GM12878 (cell line): ENCODE measurements at regions not wholly inside any gene's neighbourhood (a gene's known extent, or its start where the extent isn't known, plus 50 kb on each side); places are given as distances from the start of the nearest gene placed in this dataset.
"Not testable (repeated sequence)": the region's sequence is repeated elsewhere in the genome, so short reads cannot be mapped to it uniquely, and the experiment has no call there.

Source experiments
- ATAC-seq: fragments of 200-7000 bp; cut with Tn5 transposase; 3 replicates; pipeline ENCODE4 v1.9.1; 2020; ENCODE audit warnings: mild to moderate bottlenecking, moderate library complexity
- BruUV-seq: library from RNA; stranded (reverse); fragments of 400-500 nt; replicated peaks from 2 replicates; lab custom pipeline; 2021; lab: Mats Ljungman, UMichigan
- CTCF ChIA-PET: fragments of 300-600 bp; sonication (Branson Sonifier 250); formaldehyde crosslinking; extraction: SDS; loops from one replicate; lab custom pipeline; 2021; ENCODE audit warnings: inconsistent platforms; lab: Yijun Ruan, JAX
- POLR2A ChIA-PET: fragments of 350-600 bp; formaldehyde crosslinking; extraction: SDS; loops from one replicate; lab custom pipeline; 2021; ENCODE audit warnings: inconsistent platforms; lab: Charles Lee
- RAD21 ChIA-PET: fragments of 300-600 bp; sonication (Branson Sonifier 250); formaldehyde crosslinking; loops from one replicate; lab custom pipeline; 2023; ENCODE audit warnings: antibody characterized with exemption; ENCODE audit not compliant: unreplicated experiment; lab: Charles Lee
- SMC1A ChIA-PET: fragments of 300-600 bp; sonication (Branson Sonifier 250); formaldehyde crosslinking; loops from one replicate; lab custom pipeline; 2023; ENCODE audit not compliant: unreplicated experiment, uncharacterized antibody; lab: Charles Lee
- DNase-seq: peaks from one replicate; pipeline ENCODE4 v3.0.0-alpha.2; 2011; ENCODE audit warnings: low read depth, low spot score
- FAIRE-seq: peaks from 3 replicates; lab custom pipeline; 2011; peaks lifted over from hg19 to GRCh38; lab: Jason Lieb, UNC
- H2AFZ ChIP-seq: 2 replicates; pipeline ENCODE4 v1.6.0; 2011; ENCODE audit warnings: low read depth, low read length, control low read depth; ENCODE audit not compliant: control insufficient read depth
- H3K27ac ChIP-seq: 2 replicates; pipeline ENCODE4 v1.5.1; 2011; ENCODE audit warnings: control low read depth; ENCODE audit not compliant: control insufficient read depth, insufficient read depth
- H3K27me3 ChIP-seq, 2 experiments: replicated peaks in 1 of 2; 2 replicates each; pipeline versions ENCODE4 v1.6.0 to v1.6.1; 2011; ENCODE audit warnings: low read length in 1 of 2; ENCODE audit not compliant: control insufficient read depth in 2 of 2, insufficient read depth in 2 of 2
- H3K36me3 ChIP-seq, 2 experiments: 2 replicates each; pipeline ENCODE4 v1.5.1; 2011; ENCODE audit warnings: low read length in 1 of 2; ENCODE audit not compliant: control insufficient read depth in 2 of 2, insufficient read depth in 2 of 2
- H3K4me1 ChIP-seq: 2 replicates; pipeline ENCODE4 v1.6.1; 2011; ENCODE audit warnings: mild to moderate bottlenecking, low read length, moderate library complexity, mixed read lengths; ENCODE audit not compliant: control insufficient read depth, insufficient read depth
- H3K4me2 ChIP-seq: 2 replicates; pipeline ENCODE4 v1.6.0; 2011; ENCODE audit warnings: control low read depth; ENCODE audit not compliant: control insufficient read depth, insufficient read depth
- H3K4me3 ChIP-seq: fragments of 200-600 bp; sonication (generic); 2 replicates; pipeline ENCODE4 v1.5.1; 2016
- H3K79me2 ChIP-seq: 2 replicates; pipeline ENCODE4 v1.6.0; 2011; ENCODE audit warnings: low read length; ENCODE audit not compliant: control insufficient read depth, insufficient read depth
- H3K9ac ChIP-seq: 2 replicates; pipeline ENCODE4 v1.8.0; 2011; ENCODE audit warnings: low read length, control low read depth, mixed read lengths; ENCODE audit not compliant: control insufficient read depth, insufficient read depth
- H3K9me3 ChIP-seq: replicated peaks from 3 replicates; pipeline ENCODE4 v1.5.1; 2011; ENCODE audit warnings: mild to moderate bottlenecking, low read length; ENCODE audit not compliant: control insufficient read depth, insufficient read depth
- H4K20me1 ChIP-seq: 2 replicates; pipeline ENCODE4 v1.6.0; 2011; ENCODE audit not compliant: control insufficient read depth, insufficient read depth
- DPF2 ChIP-seq: fragments of 450-650 bp; IDR thresholded peaks from 2 replicates; pipeline ENCODE4 v1.6.1; 2017; ENCODE audit warnings: mild to moderate bottlenecking
- HCFC1 ChIP-seq: fragments of 150-350 bp; IDR thresholded peaks from 2 replicates; pipeline ENCODE4 v1.6.1; 2014; ENCODE audit warnings: low read length
- MEF2B ChIP-seq: fragments of 450-650 bp; IDR thresholded peaks from 2 replicates; pipeline ENCODE4 v1.6.1; 2018; ENCODE audit warnings: mild to moderate bottlenecking, moderate library complexity; ENCODE audit not compliant: partially characterized antibody, poor library complexity, severe bottlenecking
- NR2C1 ChIP-seq: fragments of 450-650 bp; IDR thresholded peaks from 2 replicates; pipeline ENCODE4 v1.6.1; 2017; ENCODE audit warnings: antibody characterized with exemption, mild to moderate bottlenecking, moderate library complexity
- PAX8 ChIP-seq: fragments of 450-650 bp; IDR thresholded peaks from 2 replicates; pipeline ENCODE4 v1.6.1; 2017; ENCODE audit warnings: mild to moderate bottlenecking, moderate library complexity
- PML ChIP-seq: IDR thresholded peaks from 2 replicates; pipeline ENCODE4 v1.6.1; 2012; ENCODE audit warnings: low read length, inconsistent platforms
- POLR2AphosphoS5 ChIP-seq: IDR thresholded peaks from 2 replicates; pipeline ENCODE4 v1.6.1; 2011; ENCODE audit warnings: mild to moderate bottlenecking, low read length, inconsistent platforms
- SPI1 ChIP-seq: IDR thresholded peaks from 2 replicates; pipeline ENCODE4 v1.6.1; 2011; ENCODE audit warnings: low read depth, mild to moderate bottlenecking, low read length, moderate library complexity, borderline replicate concordance; ENCODE audit not compliant: insufficient read depth
- ZNF384 ChIP-seq: IDR thresholded peaks from 2 replicates; pipeline ENCODE4 v1.6.1; 2012; ENCODE audit warnings: low read depth, mild to moderate bottlenecking, low read length, improper control_type of control experiment, borderline replicate concordance
- ZNF622 ChIP-seq: fragments of 450-650 bp; IDR thresholded peaks from 2 replicates; pipeline ENCODE4 v1.6.1; 2017; ENCODE audit warnings: mild to moderate bottlenecking, inconsistent platforms
- ZZZ3 ChIP-seq: IDR thresholded peaks from 2 replicates; pipeline ENCODE4 v1.6.1; 2011; ENCODE audit warnings: low read depth; ENCODE audit not compliant: control insufficient read depth, insufficient read length
- WGBS: methylation state at CpG from one replicate; pipeline ENCODE4 v1.1.6; 2016; ENCODE audit warnings: low lambda C conversion rate; ENCODE audit not compliant: insufficient replicate concordance, insufficient coverage; ENCODE audit errors: missing lambda C conversion rate; 5-methylcytosine and 5-hydroxymethylcytosine counted together
- in situ Hi-C: fragments of 300-500 bp; cut with MboI; formaldehyde crosslinking; loops from 9 replicates; pipeline ENCODE4 v1.14.3; 2018; ENCODE audit warnings: mixed read lengths
- intact Hi-C: fragments of 100-400 bp; cut with micrococcal nuclease; formaldehyde crosslinking; loops from one replicate; pipeline ENCODE4 v1.14.2; 2022; ENCODE audit not compliant: unreplicated experiment
- TF ChIP-seq, protein P1 (sequence below): fragments of 450-650 bp; formaldehyde crosslinking; IDR thresholded peaks from 2 replicates; pipeline ENCODE4 v1.5.0; 2022; ENCODE audit warnings: mild to moderate bottlenecking, missing genetic modification characterization

DNA sequence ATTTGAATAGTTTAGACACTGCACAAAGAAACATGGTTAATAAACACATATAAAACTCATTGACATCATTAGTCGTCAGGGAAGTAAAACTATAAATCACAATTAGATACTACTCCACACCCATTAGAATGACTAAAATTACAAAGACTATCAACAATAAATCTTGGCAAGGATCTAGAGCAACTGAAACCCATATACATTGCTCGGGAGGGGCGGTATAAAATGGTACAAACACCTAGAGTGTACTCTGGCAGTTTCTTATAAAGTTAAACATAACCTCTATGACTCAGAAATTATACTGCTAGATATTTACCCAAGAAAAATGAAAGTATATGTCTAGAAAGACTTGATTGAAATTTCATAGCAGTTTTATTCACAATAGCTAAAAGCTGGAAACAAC, 434.2 kb downstream of the RWDD3 start:
- POLR2A ChIA-PET = no interaction called here
- Histone ChIP-seq H2AFZ (no peak overlapping the region), H3K36me3 (no peaks in the 10 kb centered on the region), H3K4me1 (no peaks in the 10 kb centered on the region), H4K20me1 (no peaks in the 10 kb centered on the region), H3K79me2 (no peaks in the 10 kb centered on the region), H3K27ac (no peak overlapping the region), H3K4me3 (no peak overlapping the region)
- SMC1A ChIA-PET = no interaction called here
- intact Hi-C loops = no loop called here
- no peak for ATAC-seq
- FAIRE-seq = no peak
- BruUV-seq = no TSS peak
- TF ChIP-seq HCFC1 = no peak
- TF ChIP-seq PAX8 = no peak
- no peak for TF ChIP-seq SPI1
- TF ChIP-seq, protein P1, sequence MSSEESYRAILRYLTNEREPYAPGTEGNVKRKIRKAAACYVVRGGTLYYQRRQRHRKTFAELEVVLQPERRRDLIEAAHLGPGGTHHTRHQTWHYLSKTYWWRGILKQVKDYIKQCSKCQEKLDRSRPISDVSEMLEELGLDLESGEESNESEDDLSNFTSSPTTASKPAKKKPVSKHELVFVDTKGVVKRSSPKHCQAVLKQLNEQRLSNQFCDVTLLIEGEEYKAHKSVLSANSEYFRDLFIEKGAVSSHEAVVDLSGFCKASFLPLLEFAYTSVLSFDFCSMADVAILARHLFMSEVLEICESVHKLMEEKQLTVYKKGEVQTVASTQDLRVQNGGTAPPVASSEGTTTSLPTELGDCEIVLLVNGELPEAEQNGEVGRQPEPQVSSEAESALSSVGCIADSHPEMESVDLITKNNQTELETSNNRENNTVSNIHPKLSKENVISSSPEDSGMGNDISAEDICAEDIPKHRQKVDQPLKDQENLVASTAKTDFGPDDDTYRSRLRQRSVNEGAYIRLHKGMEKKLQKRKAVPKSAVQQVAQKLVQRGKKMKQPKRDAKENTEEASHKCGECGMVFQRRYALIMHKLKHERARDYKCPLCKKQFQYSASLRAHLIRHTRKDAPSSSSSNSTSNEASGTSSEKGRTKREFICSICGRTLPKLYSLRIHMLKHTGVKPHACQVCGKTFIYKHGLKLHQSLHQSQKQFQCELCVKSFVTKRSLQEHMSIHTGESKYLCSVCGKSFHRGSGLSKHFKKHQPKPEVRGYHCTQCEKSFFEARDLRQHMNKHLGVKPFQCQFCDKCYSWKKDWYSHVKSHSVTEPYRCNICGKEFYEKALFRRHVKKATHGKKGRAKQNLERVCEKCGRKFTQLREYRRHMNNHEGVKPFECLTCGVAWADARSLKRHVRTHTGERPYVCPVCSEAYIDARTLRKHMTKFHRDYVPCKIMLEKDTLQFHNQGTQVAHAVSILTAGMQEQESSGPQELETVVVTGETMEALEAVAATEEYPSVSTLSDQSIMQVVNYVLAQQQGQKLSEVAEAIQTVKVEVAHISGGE (CRISPR knock-in tag) = no peak
- no peak for TF ChIP-seq DPF2
- no peak for TF ChIP-seq ZNF384
- no peak for TF ChIP-seq ZZZ3
- TF ChIP-seq POLR2AphosphoS5 = no peak
- TF ChIP-seq MEF2B = no peak
- no peak for TF ChIP-seq ZNF622
- TF ChIP-seq PML = no peak
- no peak for TF ChIP-seq NR2C1
- TF ChIP-seq, all 136 proteins: peak for 0
- in situ Hi-C loops = no loop called here
- H3K27me3 ChIP-seq = no peaks in the 10 kb centered on the region
- RAD21 ChIA-PET = no interaction called here
- H3K9me3 ChIP-seq = no peaks in the 10 kb centered on the region
- H3K4me2 ChIP-seq = no peak overlapping the region
- CTCF ChIA-PET = no interaction called here
- DNase-seq = no peak
- 24% methylated on average over 3 of the region's 3 CpGs for WGBS
- no peak overlapping the region for H3K9ac ChIP-seq

DNA sequence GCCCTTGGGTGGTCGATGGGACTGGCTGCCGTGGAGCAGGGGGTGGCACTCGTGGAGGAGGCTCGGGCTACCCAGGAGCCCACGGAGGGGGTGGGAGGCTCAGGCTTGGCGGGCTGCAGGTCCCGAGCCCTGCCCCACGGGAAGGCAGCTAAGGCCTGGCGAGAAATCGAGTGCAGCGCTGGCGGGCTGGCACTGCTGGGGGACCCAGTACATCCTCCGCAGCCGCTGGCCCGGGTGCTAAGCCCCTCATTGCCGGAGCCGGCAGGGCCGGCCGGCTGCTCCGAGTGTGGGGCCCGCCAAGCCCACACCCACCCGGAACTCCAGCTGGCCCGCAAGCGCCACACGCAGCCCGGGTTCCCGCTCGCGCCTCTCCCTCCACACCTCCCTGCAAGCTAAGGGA, 435.6 kb downstream of the RWDD3 start:
- H3K9ac ChIP-seq, SMC1A ChIA-PET, BruUV-seq, ATAC-seq, H3K4me1 ChIP-seq, H3K79me2 ChIP-seq, RAD21 ChIA-PET, H4K20me1 ChIP-seq, H3K27ac ChIP-seq, CTCF ChIA-PET, H2AFZ ChIP-seq, FAIRE-seq, H3K9me3 ChIP-seq, intact Hi-C loops, DNase-seq, H3K4me2 ChIP-seq, H3K27me3 ChIP-seq, POLR2A ChIA-PET, in situ Hi-C loops, H3K4me3 ChIP-seq, H3K36me3 ChIP-seq: not testable (repeated sequence)
- 56% methylated on average over 17 of the region's 29 CpGs for WGBS
